Activated T-helper 2 cell treated with anti-CD3 and anti-CD28 coated beads, Interferon-gamma antibody, Interleukin-2, Interleukin-4, amounts not matched to agents 10 μg/mL and 5 μg/mL and 100 μg/mL, durations not matched to agents 14 hours and 24 hours and 36 hours (primary cell): ENCODE measurements at regions not wholly inside any gene's neighbourhood (a gene's known extent, or its start where the extent isn't known, plus 50 kb on each side); places are given as distances from the start of the nearest gene placed in this dataset.

Experiments
- DNase-seq: peaks from one replicate; pipeline ENCODE4 v3.0.0; 2021; ENCODE audit warnings: low spot score
- H3K27ac Mint-ChIP-seq: one replicate; pipeline ENCODE4 v1.8.0; 2021; ENCODE audit warnings: mixed read lengths
- H3K27me3 Mint-ChIP-seq: one replicate; pipeline ENCODE4 v1.8.0; 2021; ENCODE audit warnings: low read depth, mixed read lengths
- H3K36me3 Mint-ChIP-seq: one replicate; pipeline ENCODE4 v1.8.0; 2021; ENCODE audit warnings: low read depth, mixed read lengths
- H3K4me1 Mint-ChIP-seq: one replicate; pipeline ENCODE4 v1.8.0; 2021; ENCODE audit warnings: low read depth, mixed read lengths
- H3K4me3 Mint-ChIP-seq: one replicate; pipeline ENCODE4 v1.8.0; 2021; ENCODE audit warnings: low read depth, mild to moderate bottlenecking, moderate library complexity, mixed read lengths
- H3K9me3 Mint-ChIP-seq: one replicate; pipeline ENCODE4 v1.8.0; 2021; ENCODE audit warnings: mixed read lengths
- intact Hi-C: fragments of 100-400 bp; cut with micrococcal nuclease; formaldehyde crosslinking; loops from one replicate; pipeline ENCODE4 v1.15.1; 2023

DNA sequence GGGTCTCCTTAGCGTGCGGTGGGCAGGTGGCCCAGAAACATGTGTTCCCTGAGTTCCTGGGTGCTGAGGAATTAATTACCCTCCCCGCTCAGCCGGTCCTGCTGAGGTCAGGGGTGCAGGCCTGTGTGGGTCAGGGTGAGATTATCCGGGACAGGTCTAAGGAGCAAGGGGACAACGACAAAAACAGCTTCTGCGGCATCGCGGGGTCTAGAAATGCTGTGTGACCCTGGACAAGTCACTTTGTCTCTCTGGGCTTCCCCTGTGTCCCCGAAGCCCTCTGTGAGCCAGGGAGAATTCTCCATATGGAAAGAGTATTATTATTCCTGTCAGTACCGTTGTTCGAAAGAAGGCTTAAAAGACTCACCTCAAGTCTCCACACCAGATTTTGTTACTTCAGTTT lies 186.1 kb downstream of the MN1 start:
- Mint-ChIP-seq H3K9me3 (no peaks in the 10 kb centered on the region), H3K4me1 (no peaks in the 10 kb centered on the region), H3K36me3 (no peaks in the 10 kb centered on the region), H3K27me3 (peaks cover 23% of the 10 kb centered on the region), H3K27ac (no peak overlapping the region), H3K4me3 (no peak overlapping the region)
- intact Hi-C loops, result no loop called here
- no peak for DNase-seq

DNA sequence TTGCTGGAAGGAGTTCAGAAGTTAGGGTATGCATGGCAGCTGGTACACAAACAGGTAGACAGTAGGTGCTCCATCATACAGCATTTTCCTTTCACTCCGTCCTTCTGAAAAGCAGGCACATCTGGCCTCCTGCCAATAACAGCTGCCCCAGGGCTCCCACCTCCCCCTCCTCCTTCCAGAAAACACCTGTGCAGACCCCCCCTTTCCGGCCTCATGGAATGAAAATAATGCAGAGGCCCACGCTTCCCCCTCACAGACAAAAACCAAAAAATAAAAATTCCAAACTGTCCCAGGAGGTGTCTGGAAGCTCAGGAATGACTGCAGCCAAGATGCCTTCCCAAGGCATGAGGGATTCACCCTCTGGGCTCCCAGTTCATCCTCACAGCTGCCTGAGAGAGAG lies 185.5 kb downstream of the MN1 start:
- intact Hi-C loops, result no loop called here
- Mint-ChIP-seq H3K27me3 (peaks cover 23% of the 10 kb centered on the region), H3K27ac (no peak overlapping the region), H3K4me1 (no peaks in the 10 kb centered on the region), H3K4me3 (no peak overlapping the region), H3K9me3 (no peaks in the 10 kb centered on the region), H3K36me3 (no peaks in the 10 kb centered on the region)
- DNase-seq, result no peak

- Mint-ChIP-seq H3K9me3 (no peaks in the 10 kb centered on the region), H3K36me3 (no peaks in the 10 kb centered on the region), H3K4me3 (no peak overlapping the region), H3K27me3 (peaks cover 23% of the 10 kb centered on the region), H3K4me1 (no peaks in the 10 kb centered on the region), H3K27ac (no peak overlapping the region)
- DNase-seq, result no peak
- intact Hi-C loops, result no loop called here
These were observed 184.2 kb downstream of the MN1 start for GRCh38 chr22:27617214-27617881.

DNA sequence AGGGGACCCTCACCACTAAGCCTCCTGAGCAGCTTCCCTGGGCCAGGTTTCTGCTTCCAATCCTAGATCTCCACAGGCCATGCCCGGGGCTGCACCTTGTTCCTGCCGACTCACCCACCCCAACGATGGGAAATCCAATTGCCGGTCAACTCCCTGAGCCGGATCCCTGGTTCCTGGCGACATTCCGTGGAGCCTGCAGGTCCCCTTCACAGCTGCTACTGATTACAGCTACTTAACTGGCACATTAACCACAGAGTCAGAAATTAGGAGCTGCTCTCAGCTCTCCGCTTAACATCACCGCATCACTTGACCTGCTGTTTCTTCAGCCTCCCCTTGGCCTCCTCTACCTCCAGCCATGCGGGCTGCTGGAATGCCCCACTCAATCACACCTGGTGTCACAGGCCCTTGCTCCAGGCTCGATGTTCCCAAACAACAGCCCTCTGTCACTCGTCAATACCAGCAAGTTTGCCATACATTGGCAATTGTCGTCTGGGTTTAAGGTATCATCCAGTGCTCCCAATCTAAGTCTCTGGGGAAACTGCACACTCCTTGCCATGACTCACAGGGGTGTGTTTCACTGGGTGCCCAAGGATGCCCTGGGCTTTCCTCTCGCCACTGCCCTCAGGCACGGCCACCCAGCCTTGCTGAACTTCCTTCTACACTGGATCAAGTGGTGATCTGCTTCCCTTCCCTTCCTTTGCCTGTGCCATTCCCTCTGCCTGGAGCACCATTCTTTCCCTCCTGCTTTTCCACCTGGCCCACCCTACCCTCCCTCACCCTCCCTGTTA lies 181.0 kb downstream of the MN1 start:
- H3K27ac Mint-ChIP-seq, result no peak overlapping the region
- intact Hi-C loops, result no loop called here
- no peak overlapping the region for H3K4me3 Mint-ChIP-seq
- H3K9me3 Mint-ChIP-seq, result no peaks in the 10 kb centered on the region
- H3K36me3 Mint-ChIP-seq, result no peaks in the 10 kb centered on the region
- no peak for DNase-seq
- H3K27me3 Mint-ChIP-seq, result peaks cover under 1% of the 10 kb centered on the region
- H3K4me1 Mint-ChIP-seq, result no peaks in the 10 kb centered on the region

- H3K4me1 Mint-ChIP-seq, result no peaks in the 10 kb centered on the region
- DNase-seq, result no peak
- H3K27me3 Mint-ChIP-seq, result no peaks in the 10 kb centered on the region
- H3K36me3 Mint-ChIP-seq, result no peaks in the 10 kb centered on the region
- no peaks in the 10 kb centered on the region for H3K9me3 Mint-ChIP-seq
- no peak overlapping the region for H3K4me3 Mint-ChIP-seq
- intact Hi-C loops, result no loop called here
- no peak overlapping the region for H3K27ac Mint-ChIP-seq
These were observed 180.0 kb downstream of the MN1 start for GRCh38 chr22:27621486-27622070.

- no peaks in the 10 kb centered on the region for H3K27me3 Mint-ChIP-seq
- H3K4me3 Mint-ChIP-seq, result no peak overlapping the region
- intact Hi-C loops, result no loop called here
These were observed 177.5 kb downstream of the MN1 start for GRCh38 chr22:27624042-27624441.

GRCh38 chr22:27624705-27625104 lies 176.9 kb downstream of the MN1 start:
- Mint-ChIP-seq H3K27ac (no peak overlapping the region), H3K36me3 (no peaks in the 10 kb centered on the region), H3K27me3 (no peaks in the 10 kb centered on the region), H3K4me3 (no peak overlapping the region), H3K4me1 (no peaks in the 10 kb centered on the region), H3K9me3 (no peaks in the 10 kb centered on the region)
- intact Hi-C loops, result no loop called here
- DNase-seq, result no peak

More at GRCh38 chr22:27624042-27624441, 177.5 kb downstream of the MN1 start:
- Mint-ChIP-seq H3K36me3 (no peaks in the 10 kb centered on the region), H3K27ac (no peak overlapping the region), H3K9me3 (no peaks in the 10 kb centered on the region), H3K4me1 (no peaks in the 10 kb centered on the region)
- DNase-seq, result no peak

DNA sequence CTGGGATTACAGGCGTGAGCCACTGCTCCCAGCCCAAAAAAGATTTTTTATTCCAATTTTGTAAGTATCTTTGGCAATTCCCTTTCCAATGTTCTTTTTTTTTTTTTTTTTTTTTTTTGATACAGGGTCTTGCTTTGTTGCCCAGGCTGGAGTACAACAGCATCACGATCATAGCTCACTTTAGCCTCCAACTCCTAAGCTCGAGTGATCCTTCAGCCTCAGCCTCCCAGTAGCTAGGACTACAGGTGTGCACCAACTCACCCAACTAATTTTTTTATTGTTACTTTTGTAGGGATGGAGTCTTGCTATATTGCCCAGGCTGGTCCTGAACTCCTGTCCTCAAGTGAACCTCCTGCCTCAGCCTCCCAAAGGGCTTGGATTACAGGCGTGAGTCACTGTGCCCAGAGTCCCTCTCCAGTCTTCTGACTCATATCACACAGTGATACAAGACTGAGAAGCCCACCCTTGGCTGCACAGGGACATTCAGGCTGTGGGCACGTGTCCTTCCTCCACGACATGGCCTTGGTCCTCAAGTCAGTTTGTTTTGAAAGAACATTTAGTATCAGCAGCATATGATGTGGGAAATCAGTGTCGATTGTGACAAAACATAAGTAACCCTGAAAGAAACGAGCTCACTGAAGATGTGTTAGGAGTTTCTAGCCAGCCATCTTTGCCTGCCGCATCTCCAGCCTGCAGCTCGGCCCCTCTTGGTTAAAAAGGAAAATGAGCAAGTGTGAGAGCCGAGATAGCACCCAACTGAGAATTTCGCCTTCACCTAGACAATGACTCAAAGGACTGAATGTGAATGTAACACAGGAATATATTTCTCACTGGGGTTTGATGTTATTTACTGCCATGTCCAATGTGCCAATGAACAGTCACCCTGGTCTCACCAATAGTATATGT lies 175.5 kb downstream of the MN1 start:
- Mint-ChIP-seq H3K9me3 (no peaks in the 10 kb centered on the region), H3K4me1 (no peaks in the 10 kb centered on the region), H3K27ac (no peak overlapping the region), H3K27me3 (no peaks in the 10 kb centered on the region), H3K4me3 (no peak overlapping the region), H3K36me3 (no peaks in the 10 kb centered on the region)
- no peak for DNase-seq
- intact Hi-C loops, result no loop called here

DNA sequence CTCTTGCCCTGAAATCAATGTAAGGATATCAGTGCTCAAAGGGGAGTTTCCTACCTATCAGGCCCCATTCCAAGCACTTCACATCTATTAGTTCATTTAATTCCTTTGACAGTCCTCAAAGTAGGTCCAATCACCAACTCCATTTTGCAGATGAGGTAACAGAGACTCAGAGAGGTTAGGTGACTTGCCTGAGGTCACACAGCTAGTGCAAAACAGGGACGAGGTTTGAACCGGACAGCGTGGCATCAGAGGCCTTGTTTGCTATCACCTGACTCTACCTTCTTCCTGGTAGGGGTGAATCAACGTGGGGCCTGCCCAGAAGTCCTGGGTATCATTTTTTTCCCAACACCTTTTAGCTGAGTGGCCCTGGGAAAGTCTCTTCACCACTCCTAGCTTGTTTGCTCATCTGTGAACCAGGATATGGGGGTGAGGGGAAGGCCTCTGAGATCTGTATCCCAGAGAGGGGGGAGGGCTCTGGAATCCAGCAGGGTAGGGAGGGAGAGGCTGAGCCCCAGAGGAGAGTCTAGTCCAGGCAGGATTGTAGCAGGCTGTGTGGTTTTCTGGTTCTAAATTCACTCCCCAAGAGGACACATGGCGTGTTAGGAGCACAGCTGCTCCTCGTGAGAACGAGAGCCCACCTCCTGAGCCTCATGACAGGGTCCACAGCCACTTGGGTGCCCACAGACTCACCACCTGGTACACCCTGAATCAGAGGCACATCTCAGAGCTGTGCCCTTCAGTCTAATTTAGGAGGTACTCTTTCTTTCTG lies 174.7 kb downstream of the MN1 start:
- no peak overlapping the region for H3K4me3 Mint-ChIP-seq
- intact Hi-C loops, result no loop called here
- DNase-seq, result no peak
- no peaks in the 10 kb centered on the region for H3K9me3 Mint-ChIP-seq
- H3K27ac Mint-ChIP-seq, result no peak overlapping the region
- no peaks in the 10 kb centered on the region for H3K4me1 Mint-ChIP-seq
- H3K36me3 Mint-ChIP-seq, result no peaks in the 10 kb centered on the region
- H3K27me3 Mint-ChIP-seq, result no peaks in the 10 kb centered on the region

- no peaks in the 10 kb centered on the region for H3K4me1 Mint-ChIP-seq
- intact Hi-C loops, result no loop called here
- no peak for DNase-seq
- no peak overlapping the region for H3K27ac Mint-ChIP-seq
- no peaks in the 10 kb centered on the region for H3K36me3 Mint-ChIP-seq
- no peak overlapping the region for H3K4me3 Mint-ChIP-seq
- H3K9me3 Mint-ChIP-seq, result no peaks in the 10 kb centered on the region
- H3K27me3 Mint-ChIP-seq, result no peaks in the 10 kb centered on the region
These were observed 174.1 kb downstream of the MN1 start for GRCh38 chr22:27627444-27627833.

GRCh38 chr22:27627901-27628300 lies 173.7 kb downstream of the MN1 start:
- DNase-seq, result no peak
- Mint-ChIP-seq H3K27me3 (no peaks in the 10 kb centered on the region), H3K4me1 (no peaks in the 10 kb centered on the region), H3K27ac (no peak overlapping the region), H3K4me3 (no peak overlapping the region), H3K36me3 (no peaks in the 10 kb centered on the region), H3K9me3 (no peaks in the 10 kb centered on the region)
- intact Hi-C loops, result no loop called here

- Mint-ChIP-seq H3K4me1 (no peaks in the 10 kb centered on the region), H3K9me3 (no peaks in the 10 kb centered on the region), H3K27me3 (no peaks in the 10 kb centered on the region), H3K4me3 (no peak overlapping the region), H3K27ac (no peak overlapping the region), H3K36me3 (no peaks in the 10 kb centered on the region)
- DNase-seq, result no peak
- intact Hi-C loops, result no loop called here
These were observed 173.2 kb downstream of the MN1 start for GRCh38 chr22:27628341-27628740.
